Right lobe of liver (tissue), 4 donors: ENCODE measurements at regions not wholly inside any gene's neighbourhood (a gene's known extent, or its start where the extent isn't known, plus 50 kb on each side); places are given as distances from the start of the nearest gene placed in this dataset.

Experiments used
- POLR2A ChIP-seq: fragments of 450-650 bp; IDR thresholded peaks from one replicate; pipeline ENCODE4 v1.6.1; 2017; ENCODE audit warnings: antibody characterized with exemption, mild to moderate bottlenecking
- TF ChIP-seq, protein P1 (sequence below), 4 donors: fragments of 200-600 bp in 3 of 4; fragments of 450-650 bp in 1 of 4; IDR thresholded peaks; one replicate each; pipeline versions ENCODE4 v1.5.1 to v1.8.0; 2016 to 2022; ENCODE audit warnings: antibody characterized with exemption in 4 of 4, mild to moderate bottlenecking in 2 of 4
- donor health status: DM: no; HTN: no; CAD: no.
- donor health status: DM: no; HTN: no; CAD: no.
- donor health status: DM: no; HTN: yes; CAD: no.

DNA sequence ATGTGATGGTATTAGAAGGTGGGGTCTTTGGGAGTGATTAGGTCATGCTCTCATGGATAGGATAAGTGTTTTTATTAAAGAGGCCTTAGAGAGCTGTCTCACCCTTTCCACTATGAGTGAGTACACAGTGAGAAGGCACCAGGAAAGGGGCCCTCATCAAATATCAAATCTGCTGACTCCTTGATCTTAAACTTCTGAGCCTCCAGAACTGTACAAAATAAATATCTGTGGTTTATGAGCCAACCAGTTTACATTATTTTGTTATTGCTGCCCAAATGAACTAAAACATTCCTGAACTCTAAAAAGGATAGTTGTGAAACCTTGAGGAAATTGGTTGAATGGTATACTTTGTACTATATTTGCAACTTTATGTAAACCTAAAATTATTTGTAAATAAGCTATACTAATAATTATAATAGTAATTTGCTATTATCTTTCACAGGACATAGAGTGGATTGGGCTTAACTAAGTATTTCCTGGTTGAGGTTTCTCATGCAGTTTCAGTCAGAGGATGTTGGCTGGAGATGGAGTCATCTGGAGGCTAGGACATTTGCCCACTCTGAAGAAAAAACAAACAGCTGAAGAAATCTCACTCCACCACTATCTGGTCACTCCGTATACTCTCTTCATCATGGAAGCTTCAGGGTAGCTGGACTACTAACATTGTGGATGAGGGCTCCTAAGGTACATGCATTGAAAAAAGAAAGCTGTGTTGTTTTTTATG lies 1068.6 kb upstream of the CADM2 start:
- no peak for TF ChIP-seq POLR2A
- TF ChIP-seq, protein P1, sequence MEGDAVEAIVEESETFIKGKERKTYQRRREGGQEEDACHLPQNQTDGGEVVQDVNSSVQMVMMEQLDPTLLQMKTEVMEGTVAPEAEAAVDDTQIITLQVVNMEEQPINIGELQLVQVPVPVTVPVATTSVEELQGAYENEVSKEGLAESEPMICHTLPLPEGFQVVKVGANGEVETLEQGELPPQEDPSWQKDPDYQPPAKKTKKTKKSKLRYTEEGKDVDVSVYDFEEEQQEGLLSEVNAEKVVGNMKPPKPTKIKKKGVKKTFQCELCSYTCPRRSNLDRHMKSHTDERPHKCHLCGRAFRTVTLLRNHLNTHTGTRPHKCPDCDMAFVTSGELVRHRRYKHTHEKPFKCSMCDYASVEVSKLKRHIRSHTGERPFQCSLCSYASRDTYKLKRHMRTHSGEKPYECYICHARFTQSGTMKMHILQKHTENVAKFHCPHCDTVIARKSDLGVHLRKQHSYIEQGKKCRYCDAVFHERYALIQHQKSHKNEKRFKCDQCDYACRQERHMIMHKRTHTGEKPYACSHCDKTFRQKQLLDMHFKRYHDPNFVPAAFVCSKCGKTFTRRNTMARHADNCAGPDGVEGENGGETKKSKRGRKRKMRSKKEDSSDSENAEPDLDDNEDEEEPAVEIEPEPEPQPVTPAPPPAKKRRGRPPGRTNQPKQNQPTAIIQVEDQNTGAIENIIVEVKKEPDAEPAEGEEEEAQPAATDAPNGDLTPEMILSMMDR (IDR thresholded peaks at IDR 0.05), result no peak
